K562 (cell line): ENCODE measurements at regions not wholly inside any gene's neighbourhood (a gene's known extent, or its start where the extent isn't known, plus 50 kb on each side); places are given as distances from the start of the nearest gene placed in this dataset.

Experiments used
- ATAC-seq: fragments of 200-7000 bp; cut with Tn5 transposase; 3 replicates; pipeline ENCODE4 v1.9.1; 2020; ENCODE audit warnings: moderate library complexity
- BruUV-seq: library from RNA; stranded (reverse); fragments of 400-500 nt; replicated peaks from 2 replicates; lab custom pipeline; 2021; lab: Mats Ljungman, UMichigan
- CTCF ChIA-PET: fragments of 300-600 bp; formaldehyde crosslinking; extraction: SDS; loops from one replicate; lab custom pipeline; 2021; ENCODE audit warnings: low intra/inter-chr PET ratio; lab: Yijun Ruan, JAX
- POLR2A ChIA-PET: fragments of 300-600, 350-650 bp; sonication (Branson Sonifier 250); formaldehyde crosslinking; extraction: SDS; loops from one replicate; lab custom pipeline; 2021; ENCODE audit warnings: antibody characterized with exemption, inconsistent platforms; lab: Yijun Ruan, JAX
- DNase-seq, 4 experiments: peaks; one replicate each; pipeline versions ENCODE4 v3.0.0 to v3.0.0-alpha.2; 2011 to 2018; ENCODE audit warnings: low spot score in 3 of 4, mixed read lengths in 3 of 4; ENCODE audit errors: extremely low read depth in 1 of 4
- FAIRE-seq: peaks from 2 replicates; lab custom pipeline; 2011; peaks lifted over from hg19 to GRCh38; lab: Jason Lieb, UNC
- H2AFZ ChIP-seq: 2 replicates; pipeline ENCODE4 v1.6.0; 2011; ENCODE audit warnings: low read depth, low read length, control low read depth, inconsistent platforms
- H3K27ac ChIP-seq: fragments of 200-600 bp; 3 replicates; pipeline ENCODE4 v1.8.0; 2011; ENCODE audit warnings: low read depth, mild to moderate bottlenecking, control low read depth, inconsistent platforms, low read length, moderate library complexity, mixed read lengths; ENCODE audit errors: extremely low read depth
- H3K27me3 ChIP-seq, 2 experiments: fragments of 300-600 bp in 1 of 2; 2 replicates in 1 of 2; 3 replicates in 1 of 2; pipeline versions ENCODE4 v1.6.0 to v1.8.0; 2011; ENCODE audit warnings: inconsistent platforms in 2 of 2, low read length in 2 of 2, mild to moderate bottlenecking in 1 of 2, mixed read lengths in 1 of 2, moderate library complexity in 1 of 2; ENCODE audit not compliant: control insufficient read depth in 2 of 2, insufficient read depth in 2 of 2
- H3K36me3 ChIP-seq: fragments of 300-600 bp; 3 replicates; pipeline ENCODE4 v1.8.0; 2011; ENCODE audit warnings: mild to moderate bottlenecking, low read length, inconsistent platforms; ENCODE audit not compliant: control insufficient read depth, insufficient read depth
- H3K4me1 ChIP-seq, 2 experiments: fragments of 200-600 bp in 1 of 2; replicated peaks in 1 of 2; 2 replicates in 1 of 2; 3 replicates in 1 of 2; pipeline versions ENCODE4 v1.5.1 to v1.8.0; 2011; ENCODE audit warnings: inconsistent platforms in 2 of 2, low read length in 2 of 2, mild to moderate bottlenecking in 1 of 2, mixed read lengths in 1 of 2, moderate library complexity in 1 of 2; ENCODE audit not compliant: control insufficient read depth in 2 of 2, insufficient read depth in 2 of 2
- H3K4me2 ChIP-seq: 2 replicates; pipeline ENCODE4 v1.6.1; 2011; ENCODE audit warnings: low read length, control low read depth, inconsistent platforms, mixed read lengths; ENCODE audit not compliant: insufficient read depth
- H3K4me3 ChIP-seq: fragments of 200-600 bp; sonication (generic), shearing (Covaris generic); 2 replicates; pipeline ENCODE4 v1.5.1; 2016; ENCODE audit warnings: control low read depth, inconsistent platforms
- H3K79me2 ChIP-seq: fragments of 200-600 bp; 3 replicates; pipeline ENCODE4 v1.8.0; 2011; ENCODE audit warnings: low read length, inconsistent platforms; ENCODE audit not compliant: control insufficient read depth, insufficient read depth
- H3K9ac ChIP-seq, 2 experiments: 2 replicates each; pipeline versions ENCODE4 v1.6.0 to v1.6.1; 2011; ENCODE audit warnings: low read depth in 2 of 2, low read length in 2 of 2, control low read depth in 1 of 2, inconsistent platforms in 1 of 2, mild to moderate bottlenecking in 1 of 2, mixed read lengths in 1 of 2; ENCODE audit not compliant: insufficient read depth in 1 of 2
- H3K9me1 ChIP-seq: one replicate; pipeline ENCODE4 v1.6.0; 2011; ENCODE audit warnings: inconsistent platforms, mild to moderate bottlenecking, low read length, moderate library complexity; ENCODE audit not compliant: control insufficient read depth, insufficient read depth
- H3K9me3 ChIP-seq: replicated peaks from 2 replicates; pipeline ENCODE4 v1.5.1; 2011; ENCODE audit warnings: low read depth, low read length, inconsistent platforms; ENCODE audit not compliant: control insufficient read depth, insufficient read depth
- H4K20me1 ChIP-seq: replicated peaks from 2 replicates; pipeline ENCODE4 v1.6.1; 2011; ENCODE audit warnings: low read length, inconsistent platforms, mixed read lengths; ENCODE audit not compliant: control insufficient read depth, insufficient read depth
- GATA2 ChIP-seq: sonication (generic); formaldehyde crosslinking; IDR thresholded peaks from 2 replicates; pipeline ENCODE4 v1.4.0; 2020; ENCODE audit warnings: mild to moderate bottlenecking, missing genetic modification reagents
- RAD21 ChIP-seq, 2 experiments: fragments of 250-450 bp in 1 of 2; fragments of 450-650 bp in 1 of 2; sonication (Bioruptor Pico) in 1 of 2; formaldehyde crosslinking in 1 of 2; IDR thresholded peaks in 1 of 2; conservative IDR thresholded peaks in 1 of 2; 2 replicates each; pipeline versions ENCODE4 v1.4.0 to v1.8.0; 2020 to 2022; ENCODE audit warnings: mild to moderate bottlenecking in 2 of 2, moderate library complexity in 1 of 2
- REST ChIP-seq, 2 experiments: fragments of 450-650 bp; formaldehyde crosslinking in 1 of 2; IDR thresholded peaks; 2 replicates each; pipeline versions ENCODE4 v1.4.0 to v1.6.1; 2014 to 2020; ENCODE audit warnings: mild to moderate bottlenecking in 2 of 2, borderline replicate concordance in 1 of 2, low read depth in 1 of 2
- STAT5A ChIP-seq: IDR thresholded peaks from 2 replicates; pipeline ENCODE4 v1.6.1; 2012; ENCODE audit warnings: low read length, inconsistent platforms, borderline replicate concordance
- ZNF764 ChIP-seq: fragments of 250-450 bp; sonication (Bioruptor Pico); IDR thresholded peaks from 2 replicates; pipeline ENCODE4 v1.4.0; 2020; ENCODE audit warnings: low read depth, mild to moderate bottlenecking, moderate library complexity
- WGBS: fragments of 100-300 bp; shearing (Covaris generic); methylation state at CpG from one replicate; pipeline ENCODE4 v1.1.6; 2016; ENCODE audit warnings: low coverage, mixed read lengths; ENCODE audit not compliant: insufficient coverage; ENCODE audit errors: missing lambda C conversion rate; 5-methylcytosine and 5-hydroxymethylcytosine counted together
- in situ Hi-C: fragments of 300-500 bp; cut with MboI; formaldehyde crosslinking; loops from 4 replicates; pipeline ENCODE4 v1.15.0; 2018; ENCODE audit warnings: inconsistent platforms, mixed read lengths
- intact Hi-C: fragments of 100-400 bp; cut with micrococcal nuclease; formaldehyde crosslinking; loops from 2 replicates; pipeline ENCODE4 v1.14.2; 2022
- TF ChIP-seq, protein P1 (sequence below), 3 experiments: IDR thresholded peaks in 2 of 3; conservative IDR thresholded peaks in 1 of 3; 2 replicates each; pipeline ENCODE4 v1.5.1; 2011 to 2012; ENCODE audit warnings: low read length in 3 of 3, mild to moderate bottlenecking in 3 of 3, control low read depth in 2 of 3, improper control_type of control experiment in 1 of 3, inconsistent platforms in 1 of 3, low read depth in 1 of 3, mixed read lengths in 1 of 3, moderate library complexity in 1 of 3; ENCODE audit not compliant: insufficient read depth in 2 of 3

- H3K27ac ChIP-seq, result no peak overlapping the region
- 0% methylated on average over 2 of the region's 2 CpGs for WGBS
- ChIA-PET CTCF (no interaction called here), POLR2A (interaction anchor here (0.8 to 1.1 kb wide), 3 partner anchors 13 to 651 kb away, joined by 3 read pairs; no protein-coding TSS in a partner anchor)
- no peaks in the 10 kb centered on the region for H3K4me1 ChIP-seq
- H4K20me1 ChIP-seq, result no peaks in the 10 kb centered on the region
- no peaks in the 10 kb centered on the region for H3K9me3 ChIP-seq
- H3K9me1 ChIP-seq, result no peaks in the 10 kb centered on the region
- no TSS peak for BruUV-seq
- DNase-seq (peak; percentile 26 to 41 (median 30)), ATAC-seq (peak; percentile 67), FAIRE-seq (peak; percentile 26)
- H3K79me2 ChIP-seq, result no peaks in the 10 kb centered on the region
- H3K4me2 ChIP-seq, result no peak overlapping the region
- H3K27me3 ChIP-seq, result no peaks in the 10 kb centered on the region
- no peak overlapping the region for H3K9ac ChIP-seq
- TF ChIP-seq, protein P1, sequence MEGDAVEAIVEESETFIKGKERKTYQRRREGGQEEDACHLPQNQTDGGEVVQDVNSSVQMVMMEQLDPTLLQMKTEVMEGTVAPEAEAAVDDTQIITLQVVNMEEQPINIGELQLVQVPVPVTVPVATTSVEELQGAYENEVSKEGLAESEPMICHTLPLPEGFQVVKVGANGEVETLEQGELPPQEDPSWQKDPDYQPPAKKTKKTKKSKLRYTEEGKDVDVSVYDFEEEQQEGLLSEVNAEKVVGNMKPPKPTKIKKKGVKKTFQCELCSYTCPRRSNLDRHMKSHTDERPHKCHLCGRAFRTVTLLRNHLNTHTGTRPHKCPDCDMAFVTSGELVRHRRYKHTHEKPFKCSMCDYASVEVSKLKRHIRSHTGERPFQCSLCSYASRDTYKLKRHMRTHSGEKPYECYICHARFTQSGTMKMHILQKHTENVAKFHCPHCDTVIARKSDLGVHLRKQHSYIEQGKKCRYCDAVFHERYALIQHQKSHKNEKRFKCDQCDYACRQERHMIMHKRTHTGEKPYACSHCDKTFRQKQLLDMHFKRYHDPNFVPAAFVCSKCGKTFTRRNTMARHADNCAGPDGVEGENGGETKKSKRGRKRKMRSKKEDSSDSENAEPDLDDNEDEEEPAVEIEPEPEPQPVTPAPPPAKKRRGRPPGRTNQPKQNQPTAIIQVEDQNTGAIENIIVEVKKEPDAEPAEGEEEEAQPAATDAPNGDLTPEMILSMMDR (IDR thresholded peaks at IDR 0.05 in 2 of 3, conservative IDR thresholded peaks at IDR 0.05 in 1 of 3; ENCODE audit: insufficient read depth in 2 of 3, low read depth in 1 of 3, low read length in 3 of 3), result peak; percentile 49 to 57 (median 56); a peak in 5 of 6 replicates
- TF ChIP-seq STAT5A (no peak), ZNF764 (CRISPR knock-in tag) (0 out of 2 replicates have a peak, but pooled peaks have one; percentile 41), RAD21 (CRISPR knock-in tag; conservative IDR thresholded peaks at IDR 0.05 in 1 of 2, IDR thresholded peaks at IDR 0.05 in 1 of 2) (peak; percentile 49 to 71; a peak in 3 of 4 replicates), REST (IDR thresholded peaks at IDR 0.05; ENCODE audit: borderline replicate concordance) (peak; percentile 35; the same call in 1 of the 2 replicates), REST (CRISPR knock-in tag; IDR thresholded peaks at IDR 0.05; ENCODE audit: low read depth) (no peak), GATA2 (peak; percentile 85)
- intact Hi-C loops (loop anchor here (5.0 to 10.0 kb wide), 2 partner anchors 173 to 305 kb away; no protein-coding TSS in a partner anchor), in situ Hi-C loops (loop anchor here (25.0 kb wide), 1 partner anchor 720 kb away; no protein-coding TSS in a partner anchor)
- no peak overlapping the region for H3K4me3 ChIP-seq
- no peak overlapping the region for H2AFZ ChIP-seq
- no peaks in the 10 kb centered on the region; the same call in 2 of the 3 replicates for H3K36me3 ChIP-seq
These were observed 187.4 kb upstream of the TEX13C start for GRCh38 chrX:125132274-125132673.
